GM19239 (cell line): ENCODE measurements at regions not wholly inside any gene's neighbourhood (a gene's known extent, or its start where the extent isn't known, plus 50 kb on each side); places are given as distances from the start of the nearest gene placed in this dataset.

Experiments
- DNase-seq: peaks from one replicate; pipeline ENCODE4 v3.0.0; 2011; ENCODE audit warnings: low spot score; ENCODE audit not compliant: insufficient read length
- FAIRE-seq: peaks from 2 replicates; lab custom pipeline; 2011; peaks lifted over from hg19 to GRCh38; lab: Jason Lieb, UNC

DNA sequence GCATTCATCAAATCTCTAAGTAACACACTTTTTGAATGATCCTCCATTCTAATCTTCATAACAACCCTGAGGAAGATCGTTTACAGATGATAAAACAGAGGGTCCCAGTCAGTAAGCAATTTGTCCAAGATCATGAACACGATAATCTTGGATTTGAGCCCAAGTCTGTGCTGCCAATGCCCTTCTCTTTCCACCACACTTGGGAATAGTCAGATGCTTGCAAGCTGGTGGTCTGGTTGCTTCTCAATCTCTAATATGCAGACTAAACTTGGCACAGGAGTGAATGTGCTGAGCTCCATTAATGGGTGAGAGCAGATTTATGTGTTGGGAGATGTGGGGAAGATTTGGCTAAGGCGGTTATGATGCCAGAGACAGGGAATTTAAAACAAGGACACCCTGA is 430.6 kb upstream of the DAB1 start:
- FAIRE-seq = no peak
- no peak for DNase-seq

DNA sequence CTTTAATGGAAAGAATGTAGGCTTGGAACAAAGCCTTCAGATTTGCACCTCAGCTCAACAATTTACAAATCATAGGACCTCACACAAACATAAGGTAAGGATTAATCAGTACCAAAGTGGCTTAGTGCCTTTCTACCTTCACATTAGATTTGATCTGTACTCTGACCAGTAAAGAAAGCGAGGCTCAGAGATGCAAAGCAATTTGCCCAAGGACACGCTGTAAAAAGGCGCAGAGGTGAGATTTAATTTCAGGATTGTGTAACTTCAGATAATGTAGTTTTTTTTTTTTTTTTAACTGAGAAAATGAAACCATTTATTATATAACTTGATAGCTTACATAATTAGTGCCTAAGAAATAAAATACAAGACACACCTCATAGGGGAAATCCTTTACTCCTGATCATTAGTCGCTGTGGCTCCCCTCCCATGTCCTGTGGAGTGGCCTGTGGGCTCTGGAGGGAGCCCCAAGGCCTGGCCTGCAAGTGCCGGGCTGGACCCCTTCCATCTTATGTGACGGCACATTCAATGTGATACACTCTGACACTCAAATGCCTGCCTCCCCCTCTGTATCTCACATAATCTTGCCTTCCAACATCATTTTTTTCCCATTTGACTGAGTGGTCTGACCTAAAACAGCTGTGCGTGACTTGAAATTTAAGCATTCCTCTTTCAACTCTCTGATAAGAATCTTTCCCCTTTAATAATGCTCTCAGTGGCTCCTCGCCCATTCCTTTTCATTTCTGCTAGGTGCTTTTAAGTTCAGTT is 426.5 kb upstream of the DAB1 start:
- no peak for FAIRE-seq
- no peak for DNase-seq

DNA sequence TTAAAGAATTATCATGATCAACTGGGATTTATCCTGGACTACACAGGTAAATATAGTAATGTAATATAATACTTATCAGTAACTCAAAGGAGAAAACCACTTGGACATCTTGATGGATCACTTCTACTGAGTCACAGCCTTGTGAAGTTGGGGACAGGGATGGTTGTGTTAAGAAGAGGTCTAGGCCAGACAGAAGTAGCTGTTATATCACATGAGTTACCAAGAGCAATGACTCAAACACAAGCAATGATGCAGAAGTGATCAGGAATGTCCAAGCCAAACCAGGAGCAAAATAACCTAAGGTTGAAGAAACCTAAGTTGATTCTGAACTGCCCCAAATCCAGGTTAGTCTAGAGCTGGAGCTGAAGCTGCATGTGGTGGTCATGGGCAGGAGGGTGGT is 424.5 kb upstream of the DAB1 start:
- no peak for FAIRE-seq

DNA sequence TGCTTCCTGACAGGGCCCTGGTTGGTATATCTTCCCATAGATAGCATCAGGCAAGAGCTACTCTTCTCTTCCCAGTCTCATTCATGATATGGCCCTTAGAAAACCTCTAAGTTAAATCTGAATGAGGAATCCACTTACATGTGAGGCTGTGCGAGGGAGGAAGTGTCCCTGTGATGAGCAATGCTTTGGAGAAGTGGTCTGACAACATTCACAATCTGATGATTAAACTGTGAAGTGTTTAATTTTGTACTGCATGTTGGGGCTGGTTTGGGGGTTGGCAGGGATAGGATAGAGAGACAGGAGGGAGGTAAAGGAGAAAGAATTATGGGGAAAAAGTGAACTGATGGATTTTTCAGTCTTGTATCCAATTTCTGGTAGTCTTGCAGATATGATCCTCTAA is 421.2 kb upstream of the DAB1 start:
- FAIRE-seq = no peak
- no peak for DNase-seq

More for the DNA sequence above, 424.5 kb upstream of the DAB1 start:
- no peak for DNase-seq

DNA sequence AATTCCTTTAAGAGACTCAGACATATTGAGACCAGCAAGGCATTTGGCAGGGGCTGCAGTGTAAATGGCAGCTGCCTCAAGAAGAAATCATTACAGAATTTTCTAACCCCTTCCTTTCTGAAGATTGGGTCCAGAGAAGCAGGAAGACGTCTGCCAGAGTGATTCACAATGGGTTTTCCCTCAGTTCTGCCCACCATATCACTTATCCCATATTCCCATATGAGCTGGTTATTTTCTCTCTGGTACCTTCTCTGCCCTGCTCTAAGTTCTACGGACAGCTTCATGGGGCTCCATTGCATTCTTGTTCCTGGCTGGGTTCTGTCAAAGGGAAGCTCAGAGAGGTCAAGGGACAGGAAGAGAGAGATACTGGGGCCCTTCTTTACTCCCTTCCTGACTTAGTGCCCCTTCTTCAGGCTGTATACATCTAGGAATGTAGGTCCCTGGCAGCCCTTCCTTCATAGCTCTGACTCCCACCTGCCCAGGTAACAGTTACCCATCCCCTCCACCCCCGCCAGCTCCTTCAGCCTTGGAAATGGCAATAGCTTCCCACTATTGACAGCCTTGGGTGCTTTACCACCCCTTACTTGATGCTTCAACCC is 420.6 kb upstream of the DAB1 start:
- no peak for DNase-seq
- no peak for FAIRE-seq

DNA sequence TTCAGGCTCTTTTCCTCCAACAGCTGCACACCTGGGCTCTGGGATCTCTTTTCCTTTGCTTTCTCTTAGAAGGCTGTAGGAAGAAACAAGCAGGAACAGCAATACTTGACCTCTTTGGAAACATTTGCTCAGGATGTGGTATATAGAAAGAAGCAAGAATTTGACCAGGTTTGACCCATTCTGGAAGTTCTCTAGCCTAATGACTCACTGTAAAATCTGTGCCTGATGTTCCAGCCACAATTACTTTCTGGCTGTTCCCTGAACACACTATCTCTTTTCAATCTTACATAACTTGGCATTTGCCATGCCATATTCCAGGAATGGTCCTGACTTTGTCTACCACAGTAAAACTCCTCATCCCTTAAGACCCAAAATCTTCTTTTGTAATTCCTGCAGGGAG is 419.9 kb upstream of the DAB1 start:
- no peak for FAIRE-seq
- DNase-seq = no peak

DNA sequence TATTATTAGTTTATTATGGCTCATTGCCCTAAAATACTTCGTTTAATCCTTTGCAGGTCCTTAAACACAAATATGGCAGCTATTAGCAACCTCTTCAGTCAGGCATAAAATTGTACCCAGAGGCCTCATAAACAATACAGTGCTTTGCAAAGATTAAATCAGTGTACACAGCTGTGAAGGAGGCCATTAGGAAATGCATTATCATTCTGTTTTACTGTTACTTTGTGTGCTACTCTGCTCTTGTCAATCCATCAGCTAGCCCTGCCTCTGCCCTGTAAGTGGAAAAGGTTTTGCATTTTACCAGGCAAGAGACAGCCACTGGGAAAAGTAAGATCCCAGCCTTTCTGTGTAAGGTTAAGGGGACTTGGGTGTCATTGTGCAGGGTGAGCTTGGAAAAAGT is 415.7 kb upstream of the DAB1 start:
- DNase-seq (no peak), FAIRE-seq (no peak)

DNA sequence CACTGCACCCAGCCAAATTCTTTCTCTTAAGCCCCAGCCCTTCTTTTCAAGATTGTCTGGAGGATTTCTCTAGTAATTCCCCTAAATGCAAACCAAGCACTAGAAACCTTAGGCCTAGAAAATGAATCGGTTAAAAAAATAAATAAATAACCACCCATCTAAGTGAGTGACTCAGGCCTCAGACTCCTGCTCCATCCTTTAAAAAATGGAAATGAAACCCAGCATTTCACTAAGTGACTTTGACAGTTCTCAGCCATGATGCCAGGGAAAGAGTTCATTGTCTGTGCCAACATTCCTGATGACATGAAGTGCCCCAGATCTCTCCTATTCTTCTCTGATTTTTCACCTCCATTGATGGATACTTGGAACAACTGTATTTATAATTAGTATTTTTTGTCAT is 415.2 kb upstream of the DAB1 start:
- DNase-seq (no peak), FAIRE-seq (no peak)

DNA sequence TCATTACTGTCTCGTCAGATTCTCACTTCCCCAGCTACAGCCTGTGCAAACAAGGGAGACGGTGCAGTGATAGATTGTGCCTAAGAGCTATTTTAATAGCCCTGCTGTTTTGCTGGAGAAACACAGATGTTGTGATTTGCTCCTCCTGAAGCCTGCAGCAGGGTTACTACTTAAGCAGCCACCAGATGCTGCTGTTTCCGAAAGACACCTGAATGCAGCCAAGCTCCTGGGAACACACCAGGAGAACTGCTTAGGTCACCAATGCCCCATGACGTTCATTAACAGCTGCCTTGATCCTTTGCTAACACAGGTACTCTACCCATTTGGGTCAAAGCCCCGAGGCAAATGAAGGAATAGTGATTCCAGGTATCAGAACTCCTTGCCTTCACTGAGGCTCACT is 411.8 kb upstream of the DAB1 start:
- FAIRE-seq = no peak
- DNase-seq = no peak

DNA sequence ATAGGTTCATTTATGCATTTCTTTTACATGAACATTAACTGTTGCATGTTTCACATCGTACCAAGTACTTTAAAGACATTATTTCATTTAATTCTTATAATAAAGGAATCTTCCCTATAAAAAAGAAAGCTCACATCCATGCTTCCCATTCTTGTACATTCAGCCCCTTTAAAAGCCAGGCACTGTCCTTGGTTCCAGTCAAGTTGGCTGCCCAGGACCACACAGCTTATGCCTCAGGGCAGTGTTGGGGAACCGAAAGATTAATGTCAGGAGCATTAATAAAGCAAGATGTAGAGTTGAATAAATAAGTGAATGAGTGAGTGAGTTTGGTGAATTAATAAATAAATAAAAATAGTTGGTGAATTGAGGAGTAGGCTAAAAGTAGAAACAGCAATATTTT is 409.4 kb upstream of the DAB1 start:
- FAIRE-seq (no peak), DNase-seq (no peak)

DNA sequence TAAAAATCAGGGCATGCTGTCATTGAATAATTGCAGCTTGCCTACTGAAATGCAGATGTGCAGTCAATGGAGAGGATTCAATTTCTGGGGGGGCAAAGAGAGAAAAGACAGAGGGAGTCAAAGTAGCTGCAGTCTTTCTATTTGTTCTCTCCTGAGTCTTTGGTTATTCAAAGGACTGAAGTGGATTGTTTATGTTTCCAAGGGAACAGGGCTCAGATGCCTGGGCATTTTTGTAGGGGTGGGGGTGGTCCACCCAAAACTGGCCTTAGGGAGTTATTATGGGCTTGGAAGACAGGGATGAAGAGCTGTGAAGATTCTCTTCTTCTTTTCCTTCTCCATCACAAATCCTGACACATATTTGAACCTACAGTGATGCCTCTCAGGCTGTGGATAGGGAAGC is 408.8 kb upstream of the DAB1 start:
- FAIRE-seq (no peak), DNase-seq (no peak)

DNA sequence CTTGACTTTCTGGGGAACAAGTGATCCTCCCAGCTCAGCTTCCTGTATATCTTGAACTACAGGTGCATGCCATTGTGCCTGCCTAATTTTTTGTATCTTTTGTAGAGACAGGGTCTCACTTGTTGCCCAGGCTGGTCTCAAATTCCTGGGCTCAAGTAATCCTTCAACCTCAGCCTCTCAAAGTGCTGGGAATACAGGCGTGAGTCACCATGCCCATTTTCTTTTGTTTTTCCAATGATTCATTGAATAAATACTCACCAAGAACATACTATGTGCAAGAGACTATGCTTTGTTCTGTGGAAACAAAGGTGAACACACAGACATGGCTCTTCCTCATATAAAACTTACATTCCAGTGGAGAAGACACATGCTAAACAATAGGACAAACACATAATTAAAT is 407.8 kb upstream of the DAB1 start:
- FAIRE-seq (no peak), DNase-seq (no peak)

DNA sequence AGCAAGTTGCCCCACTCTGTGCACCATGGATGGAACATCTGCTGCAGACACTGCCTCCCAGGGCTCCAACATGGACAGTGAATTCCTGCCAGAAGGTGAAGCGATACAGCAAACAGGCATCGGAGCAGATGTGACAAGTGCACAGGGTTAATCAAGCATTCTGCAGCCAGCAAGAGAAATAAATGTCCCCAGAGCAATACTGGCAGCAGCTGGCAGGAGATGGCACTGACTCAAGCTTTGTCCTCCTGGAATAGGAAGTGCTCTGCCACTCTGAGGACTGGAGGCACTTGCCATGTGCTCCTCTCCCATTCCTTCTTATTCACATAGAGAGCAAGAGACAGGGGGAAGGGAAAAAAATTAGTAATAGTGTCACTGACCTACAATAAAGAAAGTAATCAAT is 402.7 kb upstream of the DAB1 start:
- FAIRE-seq = no peak
- no peak for DNase-seq

DNA sequence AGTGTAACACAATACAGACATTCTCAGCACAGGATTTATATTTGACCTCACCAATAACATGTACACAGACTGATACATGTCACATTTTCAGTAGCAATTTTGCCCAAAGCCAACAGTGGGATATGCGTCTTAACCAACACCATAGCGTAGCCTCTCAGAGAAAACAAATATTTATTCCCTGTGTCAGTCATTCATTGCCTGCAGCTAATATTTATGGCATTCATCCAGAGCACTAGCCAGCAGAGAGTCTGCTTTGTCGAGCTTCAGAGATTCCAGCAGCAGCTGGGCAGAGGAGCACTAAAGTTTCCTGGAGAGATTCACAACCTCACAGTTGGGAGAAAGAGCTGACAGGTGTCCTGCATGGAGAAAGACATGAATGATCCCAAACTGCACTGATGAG is 400.7 kb upstream of the DAB1 start:
- FAIRE-seq = no peak
- DNase-seq = no peak

DNA sequence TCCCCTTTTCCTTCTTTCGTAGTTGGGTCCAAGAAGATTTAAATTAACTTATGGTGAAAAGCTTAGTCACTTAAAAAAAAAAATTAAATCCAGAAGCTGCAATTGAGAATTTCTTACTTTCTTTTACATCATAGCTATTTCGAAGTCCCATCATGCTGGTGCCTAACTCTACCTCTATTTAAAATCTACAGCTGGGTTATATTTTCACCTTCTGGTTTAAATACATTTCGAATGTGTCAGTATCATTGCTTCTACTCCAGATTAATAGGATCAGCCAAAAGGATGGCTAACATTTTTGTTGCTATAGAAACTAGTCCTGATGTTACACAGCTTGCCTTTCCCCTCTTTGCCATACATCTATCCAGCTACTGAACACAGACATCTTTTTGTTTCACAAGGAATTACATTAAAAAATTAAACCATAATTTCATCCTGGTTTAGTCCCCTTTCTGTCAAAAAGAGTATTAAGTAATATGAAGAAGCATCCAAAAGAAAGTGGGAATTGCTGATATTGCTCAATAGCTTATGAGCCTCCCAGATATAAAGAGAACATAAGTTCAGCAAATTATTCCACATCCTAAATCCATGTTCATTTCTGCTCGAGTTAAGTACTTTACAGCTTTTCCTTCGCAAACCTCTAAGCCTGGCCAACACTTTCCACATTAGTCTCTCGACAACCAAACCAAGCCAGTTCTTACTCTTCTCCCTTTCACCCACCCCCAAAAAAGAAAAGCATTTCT is 396.7 kb upstream of the DAB1 start:
- no peak for FAIRE-seq
- DNase-seq = no peak

DNA sequence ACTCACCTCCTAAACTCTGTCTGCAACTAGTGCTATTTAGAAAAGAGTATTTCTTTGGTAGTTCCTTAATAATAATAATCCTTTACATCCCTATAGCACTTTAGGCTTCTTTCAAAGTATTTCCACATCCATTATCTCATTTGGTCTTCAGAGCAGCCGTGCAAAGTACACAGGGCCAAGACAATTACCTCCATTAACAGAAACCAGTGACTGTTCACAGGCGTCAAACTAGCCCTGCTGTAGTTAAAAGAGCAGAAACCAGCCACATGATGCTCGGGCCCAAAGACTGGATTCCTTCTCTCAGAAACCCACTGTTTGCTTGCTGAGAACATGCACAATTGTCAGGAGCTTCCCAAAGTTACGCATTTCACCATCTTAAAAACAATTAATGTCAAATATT is 396.0 kb upstream of the DAB1 start:
- DNase-seq (no peak), FAIRE-seq (no peak)

DNA sequence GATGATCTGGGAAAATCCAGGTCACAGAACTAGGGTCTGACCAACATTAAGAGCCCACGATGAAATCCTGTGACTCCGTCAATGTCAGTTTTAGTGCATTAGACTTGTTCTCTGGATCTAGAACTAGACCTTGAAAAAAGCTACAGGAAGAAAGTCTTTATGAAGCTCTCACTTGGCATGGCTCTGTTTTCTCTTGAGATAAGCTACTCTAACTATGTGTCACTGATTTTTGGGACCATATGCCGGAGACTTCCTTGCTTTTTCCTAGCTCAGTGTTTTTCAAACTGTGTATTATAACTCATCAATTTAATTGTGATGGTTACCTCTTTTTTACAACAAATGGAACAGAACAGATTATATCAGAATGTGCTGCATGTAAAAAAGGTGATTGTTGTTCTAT is 379.7 kb upstream of the DAB1 start:
- DNase-seq (no peak), FAIRE-seq (no peak)

DNA sequence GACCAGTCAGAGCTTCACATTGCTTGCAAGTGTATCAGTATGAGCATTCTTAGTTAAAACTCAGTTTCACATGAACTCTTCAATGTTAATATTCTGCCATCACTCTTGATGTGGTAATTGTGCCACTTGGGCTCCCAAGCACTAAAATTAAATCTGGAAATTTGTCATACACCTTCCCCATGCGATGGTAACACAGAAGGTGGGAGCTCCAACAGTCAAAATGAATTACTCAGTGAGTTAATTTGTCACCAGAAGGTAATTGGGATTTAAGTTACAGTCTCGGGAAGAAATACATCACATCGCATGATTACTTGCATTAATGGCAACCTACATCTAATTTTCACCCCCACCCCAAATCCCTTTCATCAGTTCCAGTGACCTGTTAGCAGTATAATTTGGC is 376.5 kb upstream of the DAB1 start:
- FAIRE-seq (no peak), DNase-seq (no peak)

DNA sequence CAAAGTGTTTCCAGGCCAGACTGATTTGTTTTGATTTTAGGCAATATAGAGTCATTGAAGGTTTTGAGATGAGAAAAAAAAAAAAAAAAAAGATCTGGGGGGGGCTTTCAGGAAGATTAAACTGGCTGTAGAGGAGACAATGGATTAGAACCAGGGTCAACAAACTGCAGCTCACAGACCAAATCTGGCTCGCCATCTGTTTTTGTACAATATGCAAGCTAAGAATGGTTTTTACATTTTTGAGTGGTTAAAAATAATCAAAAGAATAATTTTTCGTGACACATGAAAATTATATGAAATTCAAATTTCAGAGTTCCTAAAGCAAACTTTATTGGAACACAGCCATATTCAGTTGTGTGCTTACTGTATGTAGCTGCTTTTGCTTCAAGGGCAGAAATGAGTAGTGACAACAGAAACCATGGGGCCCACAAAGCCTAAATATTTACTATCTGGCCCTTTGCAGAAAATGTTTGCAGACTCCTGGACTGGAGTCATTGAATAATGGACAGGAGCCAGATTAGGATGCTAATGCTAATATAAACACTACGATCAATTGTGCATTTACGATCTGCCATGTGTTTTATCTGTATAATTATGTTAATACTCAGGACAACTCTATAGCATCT is 375.7 kb upstream of the DAB1 start:
- FAIRE-seq (no peak), DNase-seq (no peak)

DNA sequence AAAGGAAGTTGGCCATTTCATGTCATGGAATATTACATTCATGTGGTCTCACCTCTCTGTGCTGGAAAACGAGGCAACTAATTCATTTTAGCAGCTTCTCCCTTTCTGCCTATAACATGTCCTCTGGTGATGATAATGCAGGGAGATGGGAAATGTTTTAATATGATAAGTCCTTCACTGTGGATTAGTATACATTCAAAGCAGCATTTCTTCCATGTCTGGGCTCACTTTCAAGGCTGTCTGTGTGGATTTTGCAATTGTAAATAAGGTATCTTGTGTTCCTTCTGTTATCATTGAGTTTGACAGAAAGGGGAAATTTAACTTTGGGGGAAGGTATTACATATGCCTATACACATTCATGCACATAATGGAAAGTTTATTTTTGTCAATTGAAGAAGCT is 374.7 kb upstream of the DAB1 start:
- DNase-seq (no peak), FAIRE-seq (no peak)

DNA sequence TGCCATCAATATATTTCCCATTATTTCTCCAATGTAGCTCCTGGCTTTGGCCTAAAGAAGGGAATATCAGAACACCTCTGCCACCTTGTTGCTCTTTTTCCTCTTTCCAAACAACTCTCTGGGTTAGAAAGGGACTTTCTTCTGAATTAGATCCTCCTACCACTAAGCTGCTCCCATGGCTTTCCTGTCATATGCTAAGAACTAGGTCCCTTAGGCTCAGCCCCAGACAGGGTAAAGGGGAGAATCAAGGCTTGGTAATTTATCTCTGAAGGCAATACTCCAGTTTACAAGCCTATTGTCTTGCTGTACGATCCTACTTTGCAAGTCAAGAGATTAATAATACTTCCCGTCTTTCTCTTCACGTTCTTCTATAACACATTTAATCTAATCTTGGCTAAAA is 373.2 kb upstream of the DAB1 start:
- FAIRE-seq (no peak), DNase-seq (no peak)
